ENCODE measurements at regions not wholly inside any gene's neighbourhood (a gene's known extent, or its start where the extent isn't known, plus 50 kb on each side); places are given as distances from the start of the nearest gene placed in this dataset.

DNA sequence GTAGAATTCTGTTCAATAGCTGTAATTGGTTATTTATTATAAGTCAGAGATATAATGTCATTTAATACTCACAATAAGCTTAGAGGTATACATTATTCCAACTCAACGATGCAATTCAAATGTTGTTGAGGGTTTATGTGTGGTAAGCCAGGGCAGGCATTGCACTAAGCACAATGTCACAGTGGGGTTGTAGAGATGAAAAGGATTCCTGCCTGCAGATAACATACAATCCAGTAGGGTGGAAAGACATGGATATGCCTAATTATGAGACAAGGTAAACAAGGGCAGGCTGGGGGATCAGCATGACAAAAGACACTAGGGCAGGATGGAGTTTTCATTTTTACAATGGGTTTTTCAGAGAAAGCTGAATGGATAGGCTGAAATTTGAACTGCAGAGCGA is 98.7 kb upstream of the PALM2AKAP2 start:
- TF ChIP-seq CTCF (IDR thresholded peaks at IDR 0.05; ENCODE audit: unreplicated experiment in 3 of 3), result no peak
- Mint-ChIP-seq H3K36me3 (ENCODE audit: low read depth) (no peaks in the 10 kb centered on the region), H3K27me3 (ENCODE audit: low read depth) (peaks cover 4% of the 10 kb centered on the region), H3K4me1 (no peaks in the 10 kb centered on the region), H3K9me3 (peaks cover 5% of the 10 kb centered on the region), H3K27ac (no peak overlapping the region), H3K4me3 (no peak overlapping the region)

GRCh38 chr9:109682227-109682626 is 97.8 kb upstream of the PALM2AKAP2 start:
- Mint-ChIP-seq H3K36me3 (ENCODE audit: low read depth) (no peaks in the 10 kb centered on the region), H3K27me3 (ENCODE audit: low read depth) (peaks cover 4% of the 10 kb centered on the region), H3K9me3 (peaks cover 5% of the 10 kb centered on the region), H3K27ac (no peak overlapping the region), H3K4me1 (peaks cover under 1% of the 10 kb centered on the region), H3K4me3 (no peak overlapping the region)
- TF ChIP-seq CTCF (IDR thresholded peaks at IDR 0.05; ENCODE audit: unreplicated experiment in 3 of 3), result no peak

DNA sequence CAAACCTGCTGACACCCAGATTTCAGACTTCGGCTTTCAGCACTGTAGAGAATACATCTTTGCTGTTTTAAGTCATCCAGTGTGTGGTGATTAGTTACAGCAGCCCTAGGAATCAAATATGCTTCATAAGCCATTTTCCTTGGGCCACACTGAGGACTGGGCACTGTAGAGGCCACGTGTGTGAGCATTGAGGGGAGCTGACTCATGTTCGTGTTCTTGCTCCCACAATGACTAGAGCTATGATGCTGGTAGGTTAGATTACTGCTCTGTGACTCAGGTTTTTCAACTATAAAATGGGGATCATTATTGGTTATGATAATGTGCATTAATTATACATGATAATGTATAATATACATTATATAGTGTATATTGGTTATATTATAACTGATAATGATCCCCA is 96.5 kb upstream of the PALM2AKAP2 start:
- TF ChIP-seq CTCF (IDR thresholded peaks at IDR 0.05; ENCODE audit: unreplicated experiment in 3 of 3), result no peak
- no peaks in the 10 kb centered on the region for H3K36me3 Mint-ChIP-seq (ENCODE audit: low read depth)
- no peak overlapping the region for H3K27ac Mint-ChIP-seq
- peaks cover 9% of the 10 kb centered on the region for H3K9me3 Mint-ChIP-seq
- peaks cover 13% of the 10 kb centered on the region for H3K4me1 Mint-ChIP-seq
- H3K4me3 Mint-ChIP-seq, result no peak overlapping the region
- H3K27me3 Mint-ChIP-seq (ENCODE audit: low read depth), result no peaks in the 10 kb centered on the region

- H3K27me3 Mint-ChIP-seq (ENCODE audit: low read depth), result no peaks in the 10 kb centered on the region
- H3K9me3 Mint-ChIP-seq, result peaks cover 9% of the 10 kb centered on the region
These were observed 90.3 kb upstream of the PALM2AKAP2 start for GRCh38 chr9:109689701-109690100.

DNA sequence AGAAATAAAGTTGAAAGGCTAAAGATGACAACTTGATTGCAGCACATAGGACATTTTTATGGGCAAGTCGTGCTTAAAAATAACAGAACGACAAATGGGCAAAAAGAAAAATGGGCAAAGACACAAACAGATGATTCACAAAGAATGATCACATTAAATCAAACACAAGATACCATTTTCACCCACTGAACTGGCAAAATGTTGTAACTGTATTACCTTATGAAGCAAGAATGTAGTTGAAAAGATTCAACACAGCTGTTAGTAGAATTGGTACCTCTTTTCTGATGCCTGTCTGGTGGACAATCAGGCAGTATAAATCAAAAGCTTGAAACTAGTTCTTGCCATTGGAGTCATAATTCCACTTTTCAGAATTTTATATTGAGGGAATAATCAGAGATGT is 81.0 kb upstream of the PALM2AKAP2 start:
- Mint-ChIP-seq H3K4me1 (peaks cover 4% of the 10 kb centered on the region), H3K27me3 (ENCODE audit: low read depth) (no peaks in the 10 kb centered on the region), H3K36me3 (ENCODE audit: low read depth) (no peaks in the 10 kb centered on the region), H3K27ac (no peak overlapping the region), H3K4me3 (no peak overlapping the region), H3K9me3 (no peaks in the 10 kb centered on the region)
- no peak for TF ChIP-seq CTCF (IDR thresholded peaks at IDR 0.05; ENCODE audit: unreplicated experiment in 3 of 3)

More at GRCh38 chr9:109689701-109690100, 90.3 kb upstream of the PALM2AKAP2 start:
- Mint-ChIP-seq H3K4me1 (peaks cover 24% of the 10 kb centered on the region), H3K4me3 (no peak overlapping the region), H3K36me3 (ENCODE audit: low read depth) (no peaks in the 10 kb centered on the region), H3K27ac (peak overlapping the region in 2 of 3 experiments; percentile 40 to 61)
- TF ChIP-seq CTCF (IDR thresholded peaks at IDR 0.05; ENCODE audit: unreplicated experiment in 3 of 3), result no peak

DNA sequence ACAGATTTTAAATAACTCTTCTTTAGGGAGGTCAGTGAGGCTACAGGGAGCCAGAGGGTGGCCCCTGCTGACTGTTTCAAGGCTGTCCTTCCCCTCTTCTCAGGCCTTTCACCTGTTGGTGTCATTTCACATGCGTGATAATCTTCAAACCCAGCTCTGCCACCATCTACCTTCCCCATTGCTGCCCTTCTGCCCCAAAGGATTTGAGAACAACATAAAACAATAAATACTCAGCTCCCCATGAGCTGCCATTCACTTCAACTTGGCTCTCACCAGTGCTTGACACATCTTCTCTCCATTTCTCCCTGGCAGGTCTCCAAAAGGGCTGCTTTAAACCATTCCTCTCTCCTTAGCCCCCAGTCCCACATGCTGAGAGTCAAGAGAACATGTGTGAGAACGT is 75.5 kb upstream of the PALM2AKAP2 start:
- peaks cover 5% of the 10 kb centered on the region for H3K27me3 Mint-ChIP-seq (ENCODE audit: low read depth)
- H3K27ac Mint-ChIP-seq, result no peak overlapping the region
- no peaks in the 10 kb centered on the region for H3K36me3 Mint-ChIP-seq (ENCODE audit: low read depth)
- H3K9me3 Mint-ChIP-seq, result no peaks in the 10 kb centered on the region
- H3K4me1 Mint-ChIP-seq, result peaks cover 20% of the 10 kb centered on the region
- no peak overlapping the region for H3K4me3 Mint-ChIP-seq
- no peak for TF ChIP-seq CTCF (IDR thresholded peaks at IDR 0.05; ENCODE audit: unreplicated experiment in 3 of 3)

Data from nephron (organoid).